ENCODE measurements at regions not wholly inside any gene's neighbourhood (a gene's known extent, or its start where the extent isn't known, plus 50 kb on each side); places are given as distances from the start of the nearest gene placed in this dataset.

GRCh38 chr20:17138237-17138636 is 88.6 kb upstream of the PCSK2 start:
- DNase-seq, result no peak
- 72 to 90% (median 81%) methylated on average over 5 of the region's 5 CpGs for whole genome bisulfite sequencing, 5 donors
- H3K27me3 ChIP-seq, result no peaks in the 10 kb centered on the region
- intact Hi-C loops (cut with DNase I; ENCODE audit: low total_unique reads), result no loop called here
- H3K36me3 ChIP-seq, result no peaks in the 10 kb centered on the region
- H3K27ac ChIP-seq, result no peak overlapping the region
- H3K9me3 ChIP-seq, result no peaks in the 10 kb centered on the region
- no peak for TF ChIP-seq POLR2AphosphoS5 (IDR thresholded peaks at IDR 0.05)
- H3K4me1 ChIP-seq, result no peaks in the 10 kb centered on the region
- no peak overlapping the region for H3K4me3 ChIP-seq

DNA sequence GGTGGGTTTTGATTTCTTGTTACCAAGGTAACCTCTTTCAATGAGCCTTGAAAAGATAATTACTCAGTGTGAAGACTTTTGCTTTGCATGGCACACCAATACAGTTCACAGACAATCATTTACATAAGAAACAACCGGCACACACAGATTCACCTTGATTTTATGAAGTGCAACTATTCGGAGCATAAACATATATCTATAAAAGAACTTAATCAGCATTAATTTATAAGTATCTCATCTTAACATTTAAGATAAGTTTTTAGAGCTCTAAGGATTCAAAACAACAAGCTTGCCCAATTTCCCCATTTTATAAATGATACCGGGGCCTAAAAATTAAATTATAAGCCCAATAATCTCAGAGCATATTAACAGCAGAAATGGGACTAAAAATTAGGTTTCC is 85.9 kb upstream of the PCSK2 start:
- Histone ChIP-seq H3K4me1 (no peaks in the 10 kb centered on the region), H3K4me3 (no peak overlapping the region), H3K9me3 (no peaks in the 10 kb centered on the region), H3K27me3 (no peaks in the 10 kb centered on the region), H3K27ac (no peak overlapping the region), H3K36me3 (no peaks in the 10 kb centered on the region)
- intact Hi-C loops (cut with DNase I; ENCODE audit: low total_unique reads), result no loop called here
- WGBS, 5 donors, result 91 to 96% (median 92%) methylated on average over 3 of the region's 3 CpGs
- no peak for TF ChIP-seq EP300 (IDR thresholded peaks at IDR 0.05)
- TF ChIP-seq, protein P1, sequence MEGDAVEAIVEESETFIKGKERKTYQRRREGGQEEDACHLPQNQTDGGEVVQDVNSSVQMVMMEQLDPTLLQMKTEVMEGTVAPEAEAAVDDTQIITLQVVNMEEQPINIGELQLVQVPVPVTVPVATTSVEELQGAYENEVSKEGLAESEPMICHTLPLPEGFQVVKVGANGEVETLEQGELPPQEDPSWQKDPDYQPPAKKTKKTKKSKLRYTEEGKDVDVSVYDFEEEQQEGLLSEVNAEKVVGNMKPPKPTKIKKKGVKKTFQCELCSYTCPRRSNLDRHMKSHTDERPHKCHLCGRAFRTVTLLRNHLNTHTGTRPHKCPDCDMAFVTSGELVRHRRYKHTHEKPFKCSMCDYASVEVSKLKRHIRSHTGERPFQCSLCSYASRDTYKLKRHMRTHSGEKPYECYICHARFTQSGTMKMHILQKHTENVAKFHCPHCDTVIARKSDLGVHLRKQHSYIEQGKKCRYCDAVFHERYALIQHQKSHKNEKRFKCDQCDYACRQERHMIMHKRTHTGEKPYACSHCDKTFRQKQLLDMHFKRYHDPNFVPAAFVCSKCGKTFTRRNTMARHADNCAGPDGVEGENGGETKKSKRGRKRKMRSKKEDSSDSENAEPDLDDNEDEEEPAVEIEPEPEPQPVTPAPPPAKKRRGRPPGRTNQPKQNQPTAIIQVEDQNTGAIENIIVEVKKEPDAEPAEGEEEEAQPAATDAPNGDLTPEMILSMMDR (IDR thresholded peaks at IDR 0.05), result no peak
- TF ChIP-seq POLR2A (IDR thresholded peaks at IDR 0.05), result no peak
- TF ChIP-seq POLR2AphosphoS5 (IDR thresholded peaks at IDR 0.05), result no peak
- no peak for DNase-seq

GRCh38 chr20:17141568-17141967 is 85.3 kb upstream of the PCSK2 start:
- Histone ChIP-seq H3K4me1 (no peaks in the 10 kb centered on the region), H3K27me3 (no peaks in the 10 kb centered on the region), H3K27ac (no peak overlapping the region), H3K4me3 (no peak overlapping the region), H3K9me3 (no peaks in the 10 kb centered on the region), H3K36me3 (no peaks in the 10 kb centered on the region)
- intact Hi-C loops (cut with DNase I; ENCODE audit: low total_unique reads), result no loop called here
- TF ChIP-seq, protein P1 (IDR thresholded peaks at IDR 0.05), result no peak
- TF ChIP-seq EP300 (IDR thresholded peaks at IDR 0.05), result no peak
- no peak for TF ChIP-seq POLR2AphosphoS5 (IDR thresholded peaks at IDR 0.05)
- no peak for TF ChIP-seq POLR2A (IDR thresholded peaks at IDR 0.05)
- WGBS, 5 donors, result 81 to 87% (median 83%) methylated on average over 4 of the region's 4 CpGs
- no peak for DNase-seq

DNA sequence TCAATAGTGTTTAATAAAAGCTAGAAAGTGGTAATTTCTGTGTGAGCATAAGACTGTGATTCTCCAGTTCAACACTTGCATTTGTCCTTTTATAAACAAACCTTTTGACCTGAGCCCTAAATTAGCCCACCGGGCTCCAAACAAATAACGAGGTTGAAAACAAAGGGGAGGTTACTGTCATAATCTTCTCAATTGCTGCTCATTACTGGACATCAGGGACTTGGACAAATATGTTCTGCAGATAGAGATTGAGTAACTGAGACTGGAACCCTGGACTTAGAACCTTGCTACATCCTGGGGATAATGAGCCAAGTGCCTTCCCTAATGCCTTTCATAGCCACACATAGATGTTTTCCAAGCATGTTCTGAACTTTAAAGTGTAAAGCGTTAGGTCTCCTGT is 84.2 kb upstream of the PCSK2 start:
- 47 to 57% (median 50%) methylated on average over 3 of the region's 3 CpGs for WGBS, 5 donors
- H3K36me3 ChIP-seq, result no peaks in the 10 kb centered on the region
- H3K9me3 ChIP-seq, result no peaks in the 10 kb centered on the region
- DNase-seq, result no peak
- no peaks in the 10 kb centered on the region for H3K27me3 ChIP-seq
- no peak overlapping the region for H3K27ac ChIP-seq
- intact Hi-C loops (cut with DNase I; ENCODE audit: low total_unique reads), result no loop called here
- no peak overlapping the region for H3K4me3 ChIP-seq
- TF ChIP-seq POLR2AphosphoS5 (IDR thresholded peaks at IDR 0.05) (no peak), EP300 (IDR thresholded peaks at IDR 0.05) (no peak)
- TF ChIP-seq, protein P1 (IDR thresholded peaks at IDR 0.05), result no peak
- no peaks in the 10 kb centered on the region for H3K4me1 ChIP-seq

DNA sequence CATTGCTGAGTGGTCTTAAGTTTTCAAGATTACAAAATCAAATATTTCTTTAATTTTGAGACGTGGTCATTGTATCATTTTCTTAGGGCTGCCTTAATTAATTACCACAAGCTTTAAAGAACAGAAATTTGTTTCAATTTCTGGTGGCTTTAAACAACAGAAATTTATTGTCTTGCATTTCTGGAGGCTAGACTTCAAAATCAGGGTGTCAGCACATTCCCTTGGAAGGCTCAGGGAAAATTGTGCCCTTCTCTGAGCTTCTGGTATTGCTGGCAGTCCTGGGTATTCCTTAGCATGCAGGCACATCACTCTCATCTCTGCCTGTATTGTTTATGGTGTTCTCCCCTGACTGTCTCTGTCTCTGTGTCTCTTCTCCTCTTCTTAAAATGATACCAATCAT is 76.0 kb upstream of the PCSK2 start:
- no peak overlapping the region for H3K4me3 ChIP-seq
- intact Hi-C loops (cut with DNase I; ENCODE audit: low total_unique reads), result no loop called here
- TF ChIP-seq, protein P1 (IDR thresholded peaks at IDR 0.05), result no peak
- TF ChIP-seq POLR2AphosphoS5 (IDR thresholded peaks at IDR 0.05) (no peak), POLR2A (IDR thresholded peaks at IDR 0.05) (no peak), EP300 (IDR thresholded peaks at IDR 0.05) (no peak)
- H3K36me3 ChIP-seq, result no peaks in the 10 kb centered on the region
- H3K9me3 ChIP-seq, result no peaks in the 10 kb centered on the region
- H3K27me3 ChIP-seq, result no peaks in the 10 kb centered on the region
- H3K4me1 ChIP-seq, result no peaks in the 10 kb centered on the region
- WGBS, 5 donors, result 47 to 53% (median 53%) methylated on average over 1 of the region's 1 CpG
- no peak overlapping the region for H3K27ac ChIP-seq
- DNase-seq, result no peak

Data from stomach (tissue), 8 donors.